H1 (cell line): ENCODE measurements at regions not wholly inside any gene's neighbourhood (a gene's known extent, or its start where the extent isn't known, plus 50 kb on each side); places are given as distances from the start of the nearest gene placed in this dataset.

Experiments used
- CTCF ChIA-PET: fragments of 300-600 bp; sonication (Branson Sonifier 250); formaldehyde crosslinking; loops from one replicate; lab custom pipeline; 2021; ENCODE audit not compliant: partially characterized antibody; lab: Charles Lee
- POLR2A ChIA-PET: fragments of 300-600 bp; sonication (Branson Sonifier 250); formaldehyde crosslinking; loops from one replicate; lab custom pipeline; 2021; ENCODE audit warnings: inconsistent platforms; ENCODE audit not compliant: partially characterized antibody; lab: Charles Lee
- DNase-seq, 2 experiments: peaks; one replicate each; pipeline versions ENCODE4 v3.0.0 to v3.0.0-alpha.2; 2010 to 2022; ENCODE audit warnings: low spot score in 2 of 2, low read depth in 1 of 2, mixed read lengths in 1 of 2
- FAIRE-seq: peaks from 2 replicates; lab custom pipeline; 2011; peaks lifted over from hg19 to GRCh38; lab: Jason Lieb, UNC
- H2AFZ ChIP-seq: 2 replicates; pipeline ENCODE4 v1.8.1; 2012; ENCODE audit warnings: low read length, inconsistent platforms
- H2AK5ac ChIP-seq: 2 replicates; pipeline ENCODE4 v1.6.1; 2013; ENCODE audit warnings: low read depth, low read length
- H2BK120ac ChIP-seq: replicated peaks from 2 replicates; pipeline ENCODE3; 2013; ENCODE audit warnings: low read depth, low read length, inconsistent platforms
- H2BK12ac ChIP-seq: 2 replicates; pipeline ENCODE4 v1.6.1; 2013; ENCODE audit warnings: low read depth, low read length
- H2BK15ac ChIP-seq: 2 replicates; pipeline ENCODE4 v1.6.1; 2013; ENCODE audit warnings: low read length
- H2BK20ac ChIP-seq: 2 replicates; pipeline ENCODE4 v1.6.1; 2013; ENCODE audit warnings: low read length
- H2BK5ac ChIP-seq: 2 replicates; pipeline ENCODE4 v1.6.1; 2013; ENCODE audit warnings: low read depth, low read length
- H3K14ac ChIP-seq: 2 replicates; pipeline ENCODE4 v1.6.1; 2013; ENCODE audit warnings: inconsistent platforms; ENCODE audit not compliant: insufficient read length
- H3K18ac ChIP-seq: 2 replicates; pipeline ENCODE4 v1.6.1; 2013; ENCODE audit warnings: low read length; ENCODE audit errors: extremely low read depth
- H3K23ac ChIP-seq: 2 replicates; pipeline ENCODE4 v1.6.1; 2013; ENCODE audit warnings: inconsistent platforms; ENCODE audit not compliant: insufficient read length
- H3K23me2 ChIP-seq: 2 replicates; pipeline ENCODE4 v1.6.1; 2013; ENCODE audit warnings: low read depth, low read length
- H3K27ac ChIP-seq: 2 replicates; pipeline ENCODE4 v1.6.1; 2011; ENCODE audit warnings: low read depth, low read length, inconsistent platforms
- H3K27me3 ChIP-seq, 4 experiments: replicated peaks in 1 of 4; 1 replicate in 1 of 4; 2 replicates in 3 of 4; pipeline versions ENCODE4 v1.6.1 to v1.8.1; 2011 to 2013; ENCODE audit warnings: low read length in 3 of 4, mild to moderate bottlenecking in 3 of 4, inconsistent platforms in 2 of 4, mixed read lengths in 2 of 4, moderate library complexity in 1 of 4; ENCODE audit not compliant: control insufficient read depth in 3 of 4, insufficient read depth in 3 of 4; ENCODE audit errors: extremely low read depth in 1 of 4
- H3K36me3 ChIP-seq, 4 experiments: 2 replicates each; pipeline versions ENCODE4 v1.6.1 to v1.8.1; 2011 to 2013; ENCODE audit warnings: mild to moderate bottlenecking in 4 of 4, low read length in 3 of 4, moderate library complexity in 2 of 4, control low read depth in 1 of 4, inconsistent platforms in 1 of 4; ENCODE audit not compliant: insufficient read depth in 4 of 4, control insufficient read depth in 2 of 4
- H3K4ac ChIP-seq: replicated peaks from 2 replicates; pipeline ENCODE3; 2013; ENCODE audit warnings: low read length, low read depth, mixed read lengths, inconsistent platforms; ENCODE audit not compliant: insufficient read length
- H3K4me1 ChIP-seq, 4 experiments: replicated peaks in 1 of 4; 1 replicate in 1 of 4; 2 replicates in 3 of 4; pipeline versions ENCODE4 v1.6.1 to v1.8.1; 2011 to 2013; ENCODE audit warnings: low read length in 3 of 4, inconsistent platforms in 2 of 4, mixed read lengths in 1 of 4; ENCODE audit not compliant: insufficient read depth in 4 of 4, control insufficient read depth in 3 of 4
- H3K4me2 ChIP-seq, 2 experiments: 2 replicates each; pipeline versions ENCODE4 v1.6.1 to v1.8.1; 2011 to 2013; ENCODE audit warnings: low read depth in 2 of 2, low read length in 2 of 2, control low read depth in 1 of 2, inconsistent platforms in 1 of 2, mild to moderate bottlenecking in 1 of 2; ENCODE audit not compliant: insufficient read depth in 1 of 2
- H3K4me3 ChIP-seq, 4 experiments: fragments of 200-600, 300-600 bp in 1 of 4; sonication (generic), shearing (Covaris generic), sonication (Bioruptor Twin) in 1 of 4; 2 replicates each; pipeline versions ENCODE4 v1.5.1 to v1.8.1; 2011 to 2016; ENCODE audit warnings: low read length in 4 of 4, low read depth in 3 of 4, control low read depth in 2 of 4, inconsistent platforms in 2 of 4, mild to moderate bottlenecking in 2 of 4, mixed read lengths in 1 of 4, moderate library complexity in 1 of 4; ENCODE audit not compliant: insufficient read depth in 2 of 4; ENCODE audit errors: extremely low read depth in 1 of 4
- H3K56ac ChIP-seq: replicated peaks from 2 replicates; pipeline ENCODE3; 2013; ENCODE audit warnings: low read depth, mild to moderate bottlenecking, mixed read lengths, low read length, inconsistent platforms; ENCODE audit not compliant: insufficient read length
- H3K79me1 ChIP-seq: 2 replicates; pipeline ENCODE4 v1.6.1; 2013; ENCODE audit warnings: low read depth, low read length, control low read depth
- H3K79me2 ChIP-seq, 2 experiments: 2 replicates each; pipeline versions ENCODE4 v1.6.1 to v1.8.1; 2012 to 2013; ENCODE audit warnings: low read length in 2 of 2, mild to moderate bottlenecking in 2 of 2, inconsistent platforms in 1 of 2; ENCODE audit not compliant: insufficient read depth in 2 of 2, control insufficient read depth in 1 of 2
- H3K9ac ChIP-seq, 4 experiments: replicated peaks in 1 of 4; 1 replicate in 1 of 4; 2 replicates in 3 of 4; pipeline versions ENCODE4 v1.6.1 to v1.8.1; 2011 to 2013; ENCODE audit warnings: low read depth in 3 of 4, low read length in 3 of 4, control low read depth in 2 of 4, mild to moderate bottlenecking in 2 of 4, moderate library complexity in 2 of 4, inconsistent platforms in 1 of 4; ENCODE audit errors: extremely low read depth in 1 of 4
- H3K9me3 ChIP-seq, 2 experiments: 2 replicates each; pipeline versions ENCODE4 v1.6.1 to v1.8.1; 2012 to 2013; ENCODE audit warnings: mild to moderate bottlenecking in 2 of 2, moderate library complexity in 2 of 2, control low read depth in 1 of 2, inconsistent platforms in 1 of 2, low read depth in 1 of 2, low read length in 1 of 2, mixed read lengths in 1 of 2; ENCODE audit not compliant: insufficient read depth in 2 of 2
- H4K20me1 ChIP-seq, 2 experiments: replicated peaks in 1 of 2; 2 replicates each; pipeline versions ENCODE3 to v1.8.1; 2011 to 2013; ENCODE audit warnings: inconsistent platforms in 2 of 2, low read length in 2 of 2, mild to moderate bottlenecking in 1 of 2; ENCODE audit not compliant: insufficient read depth in 2 of 2, control insufficient read depth in 1 of 2
- H4K5ac ChIP-seq: 2 replicates; pipeline ENCODE4 v1.6.1; 2013; ENCODE audit warnings: low read length, low read depth, mixed read lengths, inconsistent platforms; ENCODE audit not compliant: insufficient read length
- H4K8ac ChIP-seq: 2 replicates; pipeline ENCODE4 v1.8.0; 2013; ENCODE audit warnings: mild to moderate bottlenecking, moderate library complexity, low read length, inconsistent platforms; ENCODE audit not compliant: insufficient read depth; ENCODE audit errors: extremely low read depth
- H4K91ac ChIP-seq: replicated peaks from 2 replicates; pipeline ENCODE3; 2013; ENCODE audit warnings: low read length, mixed read lengths, inconsistent platforms; ENCODE audit not compliant: insufficient read length
- ATF3 ChIP-seq: IDR thresholded peaks from 2 replicates; pipeline ENCODE4 v1.6.1; 2011; ENCODE audit warnings: low read depth, mild to moderate bottlenecking, low read length; ENCODE audit not compliant: insufficient read depth
- BACH1 ChIP-seq: IDR thresholded peaks from 2 replicates; pipeline ENCODE4 v1.6.1; 2012; ENCODE audit warnings: low read length, improper control_type of control experiment
- CEBPB ChIP-seq: IDR thresholded peaks from 2 replicates; pipeline ENCODE4 v1.6.1; 2012; ENCODE audit warnings: low read depth, low read length
- CHD1 ChIP-seq: IDR thresholded peaks from 2 replicates; pipeline ENCODE4 v1.6.1; 2012; ENCODE audit warnings: low read depth, low read length, improper control_type of control experiment
- CHD2 ChIP-seq: IDR thresholded peaks from 2 replicates; pipeline ENCODE4 v1.6.1; 2012; ENCODE audit warnings: low read length, improper control_type of control experiment
- MAX ChIP-seq: IDR thresholded peaks from 2 replicates; pipeline ENCODE4 v1.6.1; 2012; ENCODE audit warnings: inconsistent platforms
- RBBP5 ChIP-seq: IDR thresholded peaks from 2 replicates; pipeline ENCODE4 v1.7.1; 2012; ENCODE audit warnings: low read depth, mild to moderate bottlenecking, inconsistent platforms, low read length, moderate library complexity, borderline replicate concordance
- SIN3A ChIP-seq, 2 experiments: IDR thresholded peaks in 1 of 2; conservative IDR thresholded peaks in 1 of 2; 2 replicates each; pipeline ENCODE4 v1.6.1; 2011 to 2012; ENCODE audit warnings: low read length in 2 of 2, improper control_type of control experiment in 1 of 2, low read depth in 1 of 2, mild to moderate bottlenecking in 1 of 2
- SP1 ChIP-seq: IDR thresholded peaks from 2 replicates; pipeline ENCODE4 v1.6.1; 2011; ENCODE audit warnings: low read depth, low read length
- SRF ChIP-seq: IDR thresholded peaks from 2 replicates; pipeline ENCODE4 v1.6.1; 2011; ENCODE audit warnings: mild to moderate bottlenecking, low read depth, low read length, moderate library complexity
- TBP ChIP-seq: IDR thresholded peaks from 2 replicates; pipeline ENCODE4 v1.6.1; 2011; ENCODE audit warnings: low read depth, low read length, improper control_type of control experiment
- WGBS, 2 experiments: shearing (Covaris generic) in 1 of 2; methylation state at CpG; one replicate each; pipeline versions ENCODE4 v1.1.6 to v1.1.7; 2013 to 2015; ENCODE audit warnings: low lambda C conversion rate in 2 of 2, mixed read lengths in 2 of 2, inconsistent platforms in 1 of 2, low coverage in 1 of 2, missing lambda C conversion rate in 1 of 2; ENCODE audit not compliant: insufficient replicate concordance in 2 of 2, insufficient coverage in 1 of 2, insufficient read length in 1 of 2; ENCODE audit errors: extremely low coverage in 1 of 2, missing lambda C conversion rate in 1 of 2; 5-methylcytosine and 5-hydroxymethylcytosine counted together

GRCh38 chr15:98403569-98403968 is 244.8 kb upstream of the IGF1R start:
- Histone ChIP-seq H3K79me1 (no peaks in the 10 kb centered on the region), H3K14ac (no peak overlapping the region), H2BK20ac (no peak overlapping the region), H2BK12ac (no peak overlapping the region), H4K20me1 (peaks cover 0 to 2% of the 10 kb centered on the region in 2 experiments), H3K4ac (no peak overlapping the region), H4K8ac (no peak overlapping the region), H3K23me2 (no peaks in the 10 kb centered on the region; the same call in 1 of the 2 replicates), H3K9me3 (no peaks in the 10 kb centered on the region; a peak in 1 of 4 replicates), H3K36me3 (no peaks in the 10 kb centered on the region), H3K4me3 (no peak overlapping the region), H3K27me3 (no peaks in the 10 kb centered on the region), H3K18ac (no peak overlapping the region), H2AFZ (no peak overlapping the region), H4K5ac (no peak overlapping the region), H3K23ac (no peak overlapping the region), H3K56ac (no peak overlapping the region), H3K4me1 (no peaks in the 10 kb centered on the region), H2BK5ac (no peak overlapping the region), H2AK5ac (no peak overlapping the region), H4K91ac (no peak overlapping the region), H3K4me2 (no peak overlapping the region), H2BK15ac (no peak overlapping the region), H3K79me2 (no peaks in the 10 kb centered on the region), H3K9ac (no peak overlapping the region), H3K27ac (no peak overlapping the region), H2BK120ac (no peak overlapping the region)
- ChIA-PET CTCF (interaction anchor here (1.0 to 1.5 kb wide), 3 partner anchors 19 to 92 kb away, joined by 3 to 5 read pairs (median 3); no protein-coding TSS in a partner anchor), POLR2A (no interaction called here)
- no peak for FAIRE-seq
- WGBS, 2 experiments = 90% methylated on average over 13 of the region's 13 CpGs; no CpG with 5 or more reads in 1 of the 2 experiments
- no peak for DNase-seq
- TF ChIP-seq CEBPB (no peak), SRF (no peak), SP1 (no peak), BACH1 (no peak), SIN3A (conservative IDR thresholded peaks at IDR 0.05 in 1 of 2, IDR thresholded peaks at IDR 0.05 in 1 of 2; ENCODE audit: low read depth in 1 of 2, low read length in 2 of 2) (no peak), TBP (no peak), MAX (no peak), ATF3 (no peak), CHD2 (no peak), RBBP5 (no peak), CHD1 (no peak)
